ENCODE measurements at regions not wholly inside any gene's neighbourhood (a gene's known extent, or its start where the extent isn't known, plus 50 kb on each side); places are given as distances from the start of the nearest gene placed in this dataset.

GRCh38 chr4:141884070-141884469 is 247.7 kb downstream of the IL15 start:
- no peak for TF ChIP-seq GATA3 (IDR thresholded peaks at IDR 0.05; ENCODE audit: low read depth, low read length)

DNA sequence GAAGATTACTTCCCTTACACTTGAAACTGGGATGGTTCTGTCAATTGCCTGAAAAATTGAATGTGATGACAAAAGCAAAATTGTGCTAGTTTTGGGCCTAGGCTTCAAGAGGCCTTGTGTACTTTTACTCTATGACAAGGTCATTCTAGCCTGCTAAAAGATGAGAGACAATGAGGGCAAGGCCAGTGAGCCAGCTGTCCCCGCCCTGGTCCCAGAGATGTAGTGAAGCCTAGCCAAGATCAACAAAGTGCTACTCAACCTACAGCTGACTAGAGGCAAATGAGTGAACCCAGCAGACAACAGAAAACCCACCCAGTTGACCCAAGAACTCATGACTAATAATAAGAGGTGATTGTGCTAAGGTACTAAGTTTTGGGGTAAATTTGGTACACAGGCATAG is 248.7 kb downstream of the IL15 start:
- TF ChIP-seq GATA2 (IDR thresholded peaks at IDR 0.05; ENCODE audit: low read depth, low read length): no peak
- TF ChIP-seq GATA3 (IDR thresholded peaks at IDR 0.05; ENCODE audit: low read depth, low read length): no peak

- TF ChIP-seq GATA3 (IDR thresholded peaks at IDR 0.05; ENCODE audit: low read depth, low read length) (no peak), GATA2 (IDR thresholded peaks at IDR 0.05; ENCODE audit: low read depth, low read length) (no peak)
Measured at GRCh38 chr4:141890279-141890678, 253.9 kb downstream of the IL15 start.

DNA sequence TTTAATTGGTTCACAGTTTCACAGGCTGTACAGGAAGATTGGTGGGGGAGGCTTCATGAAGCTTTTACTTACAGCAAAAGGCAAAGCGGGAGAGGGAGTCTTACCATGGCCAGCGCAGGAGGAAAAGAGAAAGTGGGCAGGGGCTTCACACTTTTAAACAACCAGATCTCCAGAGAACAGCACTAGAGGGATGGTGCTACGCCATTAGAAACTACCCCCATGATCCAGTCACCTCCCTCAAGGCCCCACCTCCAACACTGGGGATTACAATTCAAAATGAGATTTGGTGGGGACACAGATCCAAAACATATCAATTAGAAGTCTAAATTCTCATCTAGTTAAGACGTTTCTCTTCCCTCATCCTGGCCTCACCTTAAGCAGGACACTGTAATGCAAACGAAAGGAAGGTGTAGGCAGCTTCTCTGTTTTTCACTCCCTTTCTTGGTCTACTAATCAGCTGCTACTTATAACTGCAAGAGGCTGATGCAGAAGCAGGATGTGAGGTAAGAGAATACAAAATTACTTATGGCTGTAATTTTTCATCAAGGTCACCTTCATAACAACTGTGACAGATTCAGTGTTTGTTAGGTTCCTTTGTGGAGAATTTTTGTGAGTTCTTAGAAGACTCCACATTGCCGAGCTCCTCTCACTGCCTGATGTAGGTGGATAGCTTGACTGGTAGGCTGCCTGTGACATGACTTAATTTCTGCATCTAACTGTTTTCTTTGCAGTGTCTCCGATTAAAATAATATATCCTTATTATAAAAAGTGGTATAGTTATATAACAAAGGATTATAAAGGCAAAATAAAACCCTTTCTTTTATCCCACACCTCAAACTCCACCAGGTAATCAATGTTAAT is 255.1 kb downstream of the IL15 start:
- TF ChIP-seq GATA2 (IDR thresholded peaks at IDR 0.05; ENCODE audit: low read depth, low read length): no peak
- TF ChIP-seq GATA3 (IDR thresholded peaks at IDR 0.05; ENCODE audit: low read depth, low read length): no peak

GRCh38 chr4:141896687-141897086 is 260.3 kb downstream of the IL15 start:
- TF ChIP-seq GATA3 (IDR thresholded peaks at IDR 0.05; ENCODE audit: low read depth, low read length): no peak
- no peak for TF ChIP-seq GATA2 (IDR thresholded peaks at IDR 0.05; ENCODE audit: low read depth, low read length)

- TF ChIP-seq GATA2 (IDR thresholded peaks at IDR 0.05; ENCODE audit: low read depth, low read length): no peak
- TF ChIP-seq GATA3 (IDR thresholded peaks at IDR 0.05; ENCODE audit: low read depth, low read length): no peak
Measured at GRCh38 chr4:141898346-141898745, 262.0 kb downstream of the IL15 start.

DNA sequence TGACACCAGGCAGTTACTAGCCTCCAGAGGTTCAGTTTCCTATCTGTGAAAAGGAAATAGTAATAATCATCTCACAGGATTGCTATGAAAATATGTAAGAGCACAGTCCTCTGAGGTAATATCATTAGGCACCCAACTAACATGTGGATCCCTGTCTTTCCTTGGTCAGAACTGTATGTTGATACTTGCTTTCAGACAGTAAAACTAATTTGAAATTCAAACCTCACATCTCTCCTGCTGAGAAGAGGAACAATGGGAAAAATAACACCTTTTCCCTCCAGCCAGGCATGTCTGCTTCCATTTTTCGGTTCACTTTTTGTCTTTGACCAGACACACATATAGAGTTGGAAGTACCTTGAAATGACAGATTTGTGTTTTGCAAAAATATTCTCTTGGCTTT is 262.7 kb downstream of the IL15 start:
- TF ChIP-seq GATA3 (IDR thresholded peaks at IDR 0.05; ENCODE audit: low read depth, low read length): no peak
- TF ChIP-seq GATA2 (IDR thresholded peaks at IDR 0.05; ENCODE audit: low read depth, low read length): no peak

GRCh38 chr4:141899541-141899940 is 263.2 kb downstream of the IL15 start:
- TF ChIP-seq GATA3 (IDR thresholded peaks at IDR 0.05; ENCODE audit: low read depth, low read length): no peak
- no peak for TF ChIP-seq GATA2 (IDR thresholded peaks at IDR 0.05; ENCODE audit: low read depth, low read length)

- TF ChIP-seq GATA2 (IDR thresholded peaks at IDR 0.05; ENCODE audit: low read depth, low read length) (no peak), GATA3 (IDR thresholded peaks at IDR 0.05; ENCODE audit: low read depth, low read length) (no peak)
Measured at GRCh38 chr4:141900856-141901255, 264.5 kb downstream of the IL15 start.

DNA sequence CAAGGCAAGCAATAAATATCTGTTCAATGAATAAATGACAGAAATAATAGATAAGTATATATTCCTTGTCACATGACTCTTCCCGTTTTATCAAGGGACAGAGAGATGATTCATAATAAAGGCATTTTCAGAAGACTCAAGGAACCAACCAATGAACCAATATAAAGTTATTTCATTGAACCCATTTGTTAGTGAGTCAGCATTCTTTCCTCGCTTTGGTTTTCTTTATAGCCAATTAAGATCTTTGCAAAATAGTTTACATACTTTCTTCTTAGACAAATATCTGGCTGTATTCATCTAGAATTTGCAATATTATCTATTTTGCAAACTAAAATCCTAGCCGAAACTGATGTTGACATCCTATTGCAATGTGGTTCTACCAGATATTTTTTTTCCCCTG is 269.4 kb downstream of the IL15 start:
- TF ChIP-seq GATA3 (IDR thresholded peaks at IDR 0.05; ENCODE audit: low read depth, low read length): no peak
- no peak for TF ChIP-seq GATA2 (IDR thresholded peaks at IDR 0.05; ENCODE audit: low read depth, low read length)

DNA sequence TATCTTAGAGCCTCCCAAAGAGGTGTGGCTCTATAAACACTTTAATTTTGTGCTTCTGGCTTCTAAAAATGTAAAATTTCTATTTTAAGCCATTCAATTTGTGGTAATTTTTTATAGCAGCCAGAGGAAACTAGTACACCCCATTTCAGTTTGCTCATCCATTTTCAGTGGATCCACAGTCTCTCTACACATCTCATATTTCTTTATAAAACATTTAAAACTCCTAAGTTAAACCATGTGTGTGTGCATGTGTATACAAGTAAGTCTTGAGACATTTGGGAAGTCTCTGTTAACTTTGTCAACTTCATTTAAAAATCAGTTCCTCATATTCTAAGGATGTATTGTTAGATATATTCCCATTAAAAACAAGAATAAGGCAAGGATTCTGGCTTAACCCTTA is 273.2 kb downstream of the IL15 start:
- TF ChIP-seq GATA3 (IDR thresholded peaks at IDR 0.05; ENCODE audit: low read depth, low read length) (no peak), GATA2 (IDR thresholded peaks at IDR 0.05; ENCODE audit: low read depth, low read length) (no peak)

GRCh38 chr4:141912831-141913230 is 276.4 kb downstream of the IL15 start:
- TF ChIP-seq GATA3 (IDR thresholded peaks at IDR 0.05; ENCODE audit: low read depth, low read length): peak; percentile 68
- TF ChIP-seq GATA2 (IDR thresholded peaks at IDR 0.05; ENCODE audit: low read depth, low read length): peak; percentile 81

GRCh38 chr4:141913928-141914327 is 277.5 kb downstream of the IL15 start:
- TF ChIP-seq GATA3 (IDR thresholded peaks at IDR 0.05; ENCODE audit: low read depth, low read length): no peak
- TF ChIP-seq GATA2 (IDR thresholded peaks at IDR 0.05; ENCODE audit: low read depth, low read length): no peak

DNA sequence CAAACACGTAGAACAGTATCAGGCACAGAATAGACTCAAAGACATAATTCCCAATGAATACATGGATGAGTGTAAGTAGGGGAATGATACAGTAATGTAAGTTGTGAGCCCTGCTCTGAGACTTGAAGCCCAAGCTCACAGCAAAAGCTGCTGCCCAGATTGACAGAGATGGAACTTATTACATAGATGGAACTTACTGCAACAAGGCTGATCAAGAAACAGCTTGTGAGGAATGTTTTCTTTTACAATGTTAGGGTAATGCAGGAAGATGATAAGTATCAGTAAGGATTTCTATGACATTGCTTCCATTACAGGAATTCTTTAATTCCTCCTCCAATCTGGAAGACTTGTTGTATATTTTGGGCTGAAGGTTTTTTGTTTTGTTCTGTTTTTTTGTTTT is 278.4 kb downstream of the IL15 start:
- TF ChIP-seq GATA2 (IDR thresholded peaks at IDR 0.05; ENCODE audit: low read depth, low read length): no peak
- TF ChIP-seq GATA3 (IDR thresholded peaks at IDR 0.05; ENCODE audit: low read depth, low read length): no peak

DNA sequence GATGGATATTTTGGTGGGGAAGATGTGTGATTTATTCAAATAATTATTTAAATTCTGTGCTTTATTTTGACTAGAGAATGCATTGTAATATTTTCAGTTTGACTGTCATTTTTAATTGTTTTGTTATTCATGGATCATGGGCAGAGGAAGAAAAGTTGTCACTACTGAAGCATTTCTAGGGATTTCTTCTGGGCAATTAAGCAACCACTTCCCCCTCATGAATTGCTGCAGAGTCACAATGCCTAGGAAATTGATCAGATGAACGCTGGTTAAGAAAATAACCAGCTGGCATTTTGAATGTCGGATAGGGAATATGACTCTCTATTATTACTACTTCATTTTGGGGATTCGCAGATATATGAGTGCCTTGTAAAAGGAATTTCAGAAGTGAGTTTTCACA is 283.3 kb downstream of the IL15 start:
- TF ChIP-seq GATA3 (IDR thresholded peaks at IDR 0.05; ENCODE audit: low read depth, low read length) (no peak), GATA2 (IDR thresholded peaks at IDR 0.05; ENCODE audit: low read depth, low read length) (no peak)

Measured in SH-SY5Y (cell line).